ENCODE measurements at regions not wholly inside any gene's neighbourhood (a gene's known extent, or its start where the extent isn't known, plus 50 kb on each side); places are given as distances from the start of the nearest gene placed in this dataset.

- no peak for TF ChIP-seq CTCF (IDR thresholded peaks at IDR 0.05)
- TF ChIP-seq POLR2A (IDR thresholded peaks at IDR 0.05), result no peak
Measured at GRCh38 chr9:26457151-26457550, 435.5 kb downstream of the CAAP1 start.

Measured in lower leg skin (tissue), 3 donors.